ENCODE measurements at regions not wholly inside any gene's neighbourhood (a gene's known extent, or its start where the extent isn't known, plus 50 kb on each side); places are given as distances from the start of the nearest gene placed in this dataset.
"Not testable (repeated sequence)": the region's sequence is repeated elsewhere in the genome, so short reads cannot be mapped to it uniquely, and the experiment has no call there.

DNA sequence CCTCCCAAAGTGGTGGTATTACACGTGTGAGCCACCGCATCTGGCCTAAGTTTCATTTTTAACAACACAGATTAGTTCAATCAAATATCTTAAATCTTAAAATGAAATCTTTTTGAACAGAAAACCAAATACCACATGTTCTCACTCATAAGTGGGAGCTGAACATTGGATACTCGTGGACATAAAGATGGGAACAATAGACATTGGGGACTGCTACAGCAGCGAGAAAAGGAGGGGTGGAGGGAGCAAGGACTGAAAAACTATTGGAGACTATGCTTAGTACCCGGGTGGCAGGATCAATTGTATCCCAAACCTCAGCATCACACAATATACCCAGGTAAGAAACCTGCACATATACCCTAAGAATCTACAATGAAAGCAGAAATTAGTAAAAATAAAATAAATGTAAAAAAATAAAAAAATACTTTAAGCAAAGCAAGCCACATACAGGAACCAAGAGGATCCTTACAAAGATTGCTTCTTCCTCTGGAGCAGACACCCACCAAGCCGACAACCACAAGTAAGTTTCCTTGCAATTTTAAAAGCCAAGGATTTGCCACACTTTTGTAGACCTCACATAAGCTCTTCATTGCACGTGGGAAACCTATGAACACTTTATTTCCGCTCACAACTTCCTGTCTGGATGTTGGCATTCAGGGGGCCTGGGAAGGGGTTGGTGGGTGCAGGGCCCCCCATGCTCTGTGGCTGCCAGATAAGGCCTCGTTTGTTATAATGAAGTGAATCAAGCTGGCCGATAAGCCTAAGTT lies 147.9 kb downstream of the MYCN start (continued):
- TF ChIP-seq RBBP5 (IDR thresholded peaks at IDR 0.05; ENCODE audit: borderline replicate concordance, low read depth, low read length) (no peak), KDM5A (IDR thresholded peaks at IDR 0.05; ENCODE audit: low read length) (no peak), SIN3A (conservative IDR thresholded peaks at IDR 0.05 in 1 of 2, IDR thresholded peaks at IDR 0.05 in 1 of 2; ENCODE audit: low read depth in 1 of 2, low read length in 2 of 2) (no peak), SIX5 (IDR thresholded peaks at IDR 0.05; ENCODE audit: low read depth, low read length) (no peak)

DNA sequence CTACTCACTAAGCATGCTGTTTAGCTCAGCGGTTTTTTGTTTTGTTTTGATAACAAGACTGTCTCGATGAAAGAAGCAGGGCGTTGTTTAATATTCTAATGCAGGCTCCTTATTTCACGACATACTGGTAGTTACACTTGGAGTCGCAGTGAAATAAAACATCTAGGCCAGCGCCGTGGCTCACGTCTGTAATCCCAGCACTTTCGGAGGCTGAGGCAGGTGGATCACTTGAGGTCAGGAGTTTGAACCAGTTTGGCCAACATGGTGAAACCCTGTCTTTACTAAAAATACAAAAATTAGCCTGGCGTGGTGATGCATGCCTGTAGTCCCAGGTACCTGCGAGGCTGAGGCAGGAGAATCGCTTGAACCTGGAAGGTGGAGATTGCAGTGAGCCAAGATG lies 145.8 kb downstream of the MYCN start:
- H3K4me3 ChIP-seq (ENCODE audit: extremely low read depth in 1 of 4, insufficient read depth in 2 of 4, low read depth in 3 of 4, low read length in 4 of 4); POLR2A ChIA-PET (ENCODE audit: partially characterized antibody); H3K23ac ChIP-seq (ENCODE audit: insufficient read length); H4K8ac ChIP-seq (ENCODE audit: extremely low read depth, insufficient read depth, low read length); H3K9me3 ChIP-seq (ENCODE audit: insufficient read depth in 2 of 2, low read depth in 1 of 2, low read length in 1 of 2); H2AK5ac ChIP-seq (ENCODE audit: low read depth, low read length); H2BK120ac ChIP-seq (replicated peaks; ENCODE audit: low read depth, low read length); H3K79me2 ChIP-seq (ENCODE audit: control insufficient read depth in 1 of 2, insufficient read depth in 2 of 2, low read length in 2 of 2); H3K4me2 ChIP-seq (ENCODE audit: insufficient read depth in 1 of 2, low read depth in 2 of 2, low read length in 2 of 2); H2BK5ac ChIP-seq (ENCODE audit: low read depth, low read length); H2BK15ac ChIP-seq (ENCODE audit: low read length); H3K56ac ChIP-seq (replicated peaks; ENCODE audit: insufficient read length, low read depth, low read length); H4K20me1 ChIP-seq (replicated peaks in 1 of 2; ENCODE audit: control insufficient read depth in 1 of 2, insufficient read depth in 2 of 2, low read length in 2 of 2); FAIRE-seq; H4K91ac ChIP-seq (replicated peaks; ENCODE audit: insufficient read length, low read length); H3K4me1 ChIP-seq (replicated peaks in 1 of 4; ENCODE audit: control insufficient read depth in 3 of 4, insufficient read depth in 4 of 4, low read length in 3 of 4); H3K27ac ChIP-seq (ENCODE audit: low read depth, low read length); H2BK12ac ChIP-seq (ENCODE audit: low read depth, low read length); H2AFZ ChIP-seq (ENCODE audit: low read length); H3K79me1 ChIP-seq (ENCODE audit: low read depth, low read length); H3K4ac ChIP-seq (replicated peaks; ENCODE audit: insufficient read length, low read depth, low read length); DNase-seq (ENCODE audit: low read depth in 1 of 2, low spot score in 2 of 2); H3K23me2 ChIP-seq (ENCODE audit: low read depth, low read length); H3K36me3 ChIP-seq (ENCODE audit: control insufficient read depth in 2 of 4, insufficient read depth in 4 of 4, low read length in 3 of 4); H3K27me3 ChIP-seq (replicated peaks in 1 of 4; ENCODE audit: control insufficient read depth in 3 of 4, extremely low read depth in 1 of 4, insufficient read depth in 3 of 4, low read length in 3 of 4); H4K5ac ChIP-seq (ENCODE audit: insufficient read length, low read depth, low read length); H2BK20ac ChIP-seq (ENCODE audit: low read length); H3K14ac ChIP-seq (ENCODE audit: insufficient read length); H3K9ac ChIP-seq (replicated peaks in 1 of 4; ENCODE audit: extremely low read depth in 1 of 4, low read depth in 3 of 4, low read length in 3 of 4); H3K18ac ChIP-seq (ENCODE audit: extremely low read depth, low read length): not testable (repeated sequence)
- WGBS, 2 experiments (ENCODE audit: extremely low coverage in 1 of 2, insufficient coverage in 1 of 2, insufficient read length in 1 of 2, insufficient replicate concordance in 2 of 2, low coverage in 1 of 2, low lambda C conversion rate in 2 of 2, missing lambda C conversion rate in 1 of 2), result 96% methylated on average over 12 of the region's 12 CpGs; no CpG with 5 or more reads in 1 of the 2 experiments
- CTCF ChIA-PET (ENCODE audit: partially characterized antibody), result interaction anchor here (1.5 kb wide), 1 partner anchor 131 kb away, joined by 3 read pairs; no protein-coding TSS in a partner anchor

All from H1 (cell line).